Spleen (tissue), 11 donors: ENCODE measurements at regions not wholly inside any gene's neighbourhood (a gene's known extent, or its start where the extent isn't known, plus 50 kb on each side); places are given as distances from the start of the nearest gene placed in this dataset.

Experiments used
- DNase-seq: peaks from one replicate; pipeline ENCODE4 v3.0.0-alpha.2; 2020
- H3K27ac ChIP-seq, 8 donors: fragments of 200-600 bp; sonication (generic) in 7 of 8; 1 replicate in 4 of 8; 2 replicates in 4 of 8; pipeline versions ENCODE4 v1.5.0 to v1.8.0; 2016 to 2021; ENCODE audit warnings: inconsistent platforms in 4 of 8, mild to moderate bottlenecking in 4 of 8, moderate library complexity in 1 of 8
- H3K27me3 ChIP-seq, 7 donors: fragments of 200-600 bp; sonication (generic) in 6 of 7; replicated peaks in 1 of 7; 1 replicate in 4 of 7; 2 replicates in 3 of 7; pipeline versions ENCODE4 v1.5.0 to v1.8.0; 2016 to 2021; ENCODE audit warnings: inconsistent platforms in 3 of 7, mild to moderate bottlenecking in 1 of 7
- H3K36me3 ChIP-seq, 6 donors: fragments of 200-600 bp; sonication (generic) in 5 of 6; 1 replicate in 4 of 6; 2 replicates in 2 of 6; pipeline versions ENCODE4 v1.5.0 to v1.8.0; 2016 to 2021; ENCODE audit warnings: inconsistent platforms in 2 of 6
- H3K4me1 ChIP-seq, 6 donors: fragments of 200-600 bp; sonication (generic) in 5 of 6; 1 replicate in 3 of 6; 2 replicates in 3 of 6; pipeline versions ENCODE4 v1.5.0 to v1.8.0; 2016 to 2021; ENCODE audit warnings: inconsistent platforms in 3 of 6
- H3K4me3 ChIP-seq, 8 donors: fragments of 200-600 bp; sonication (generic) in 7 of 8; 1 replicate in 4 of 8; 2 replicates in 4 of 8; pipeline versions ENCODE4 v1.5.0 to v1.8.0; 2016 to 2021; ENCODE audit warnings: inconsistent platforms in 4 of 8, mild to moderate bottlenecking in 4 of 8, moderate library complexity in 2 of 8
- H3K9me3 ChIP-seq, 8 donors: fragments of 200-600 bp; sonication (generic) in 7 of 8; 1 replicate in 4 of 8; 2 replicates in 4 of 8; pipeline versions ENCODE4 v1.5.0 to v1.8.0; 2016 to 2021; ENCODE audit warnings: inconsistent platforms in 4 of 8
- CTCF ChIP-seq, 11 experiments: fragments of 200-600 bp in 7 of 11; fragments of 450-650 bp in 4 of 11; sonication (generic) in 4 of 11; IDR thresholded peaks in 8 of 11; conservative IDR thresholded peaks in 3 of 11; 1 replicate in 7 of 11; 2 replicates in 4 of 11; pipeline versions ENCODE4 v1.4.0 to v1.8.0; 2016 to 2021; ENCODE audit warnings: antibody characterized with exemption in 11 of 11, inconsistent platforms in 4 of 11, mild to moderate bottlenecking in 1 of 11
- POLR2A ChIP-seq, 3 donors: fragments of 450-650 bp; IDR thresholded peaks; one replicate each; pipeline ENCODE4 v1.5.1; 2017; ENCODE audit warnings: antibody characterized with exemption in 3 of 3, mild to moderate bottlenecking in 1 of 3
- POLR2AphosphoS5 ChIP-seq, 3 donors: sonication (generic); formaldehyde crosslinking; IDR thresholded peaks; one replicate each; pipeline ENCODE4 v1.5.1; 2017; ENCODE audit warnings: antibody characterized with exemption in 3 of 3
- WGBS, 5 donors: extraction: QIAGEN DNeasy Blood & Tissue Kit in 3 of 5; methylation state at CpG; one replicate each; pipeline versions ENCODE4 v1.1.5 to v1.1.7; 2013 to 2018; 5-methylcytosine and 5-hydroxymethylcytosine counted together
- intact Hi-C: fragments of 100-400 bp; cut with DNase I; formaldehyde crosslinking; loops from one replicate; pipeline ENCODE4 v1.15.0; 2023; ENCODE audit warnings: low total_unique reads
- donor health status: healthy with polysubstance abuse.
- donor health status: DM: no; HTN: no; CAD: no; lungs with moderate emphysema.
- donor health status: DM: no; HTN: no; CAD: no.
- donor health status: Bipolar disorder and iron deficiency.
- donor health status: healthy.
- donor health status: DM: no; HTN: no; CAD: no.
- donor health status: DM: yes; HTN: yes; CAD: no.

GRCh38 chr6:170013815-170014214 lies 262.4 kb downstream of the ERMARD start:
- TF ChIP-seq POLR2A (IDR thresholded peaks at IDR 0.05) (no peak), CTCF (IDR thresholded peaks at IDR 0.05 in 8 of 11, conservative IDR thresholded peaks at IDR 0.05 in 3 of 11) (no peak), POLR2AphosphoS5 (IDR thresholded peaks at IDR 0.05) (no peak)
- DNase-seq = no peak
- H3K4me3 ChIP-seq = no peak overlapping the region
- no peaks in the 10 kb centered on the region for H3K36me3 ChIP-seq
- peaks cover 0 to 64% (median 6%) of the 10 kb centered on the region in 7 donors for H3K27me3 ChIP-seq
- intact Hi-C loops = no loop called here
- peaks cover 10 to 31% (median 15%) of the 10 kb centered on the region in 6 donors for H3K4me1 ChIP-seq
- no peak overlapping the region for H3K27ac ChIP-seq
- H3K9me3 ChIP-seq = peaks cover 0 to 5% (median 0%) of the 10 kb centered on the region in 8 donors
- WGBS, 5 donors = 79 to 97% (median 90%) methylated on average over 2 of the region's 2 CpGs

- WGBS, 5 donors = 68 to 78% (median 71%) methylated on average over 2 of the region's 2 CpGs
- no peak for TF ChIP-seq POLR2AphosphoS5 (IDR thresholded peaks at IDR 0.05)
- TF ChIP-seq POLR2A (IDR thresholded peaks at IDR 0.05) = no peak
- TF ChIP-seq CTCF (IDR thresholded peaks at IDR 0.05 in 8 of 11, conservative IDR thresholded peaks at IDR 0.05 in 3 of 11) = no peak
- H3K36me3 ChIP-seq = no peaks in the 10 kb centered on the region
- peaks cover 10 to 21% (median 15%) of the 10 kb centered on the region in 6 donors for H3K4me1 ChIP-seq
- H3K4me3 ChIP-seq = no peak overlapping the region
- peaks cover 0 to 5% (median 0%) of the 10 kb centered on the region in 8 donors for H3K9me3 ChIP-seq
- intact Hi-C loops = no loop called here
- peak overlapping the region in 6 of 8 donors; percentile 28 to 78 (median 70) for H3K27ac ChIP-seq
- DNase-seq = no peak
- H3K27me3 ChIP-seq = peaks cover 0 to 75% (median 8%) of the 10 kb centered on the region in 7 donors
These were observed 260.6 kb downstream of the ERMARD start for GRCh38 chr6:170012037-170012330.

- peaks cover 0 to 5% (median 0%) of the 10 kb centered on the region in 8 donors for H3K9me3 ChIP-seq
- H3K4me1 ChIP-seq = peaks cover 10 to 21% (median 15%) of the 10 kb centered on the region in 6 donors
- intact Hi-C loops = no loop called here
- TF ChIP-seq POLR2AphosphoS5 (IDR thresholded peaks at IDR 0.05) (peak; percentile 76 to 92 (median 91)), CTCF (IDR thresholded peaks at IDR 0.05 in 8 of 11, conservative IDR thresholded peaks at IDR 0.05 in 3 of 11) (peak in 2 of 11 experiments; percentile 5 to 19), POLR2A (IDR thresholded peaks at IDR 0.05) (no peak)
- 45 to 60% (median 47%) methylated on average over 23 of the region's 23 CpGs for WGBS, 5 donors
- H3K27ac ChIP-seq = peak overlapping the region in 5 of 8 donors; percentile 65 to 78 (median 71)
- H3K27me3 ChIP-seq = peaks cover 0 to 78% (median 8%) of the 10 kb centered on the region in 7 donors
- no peaks in the 10 kb centered on the region for H3K36me3 ChIP-seq
- DNase-seq = no peak
- no peak overlapping the region for H3K4me3 ChIP-seq
These were observed 260.0 kb downstream of the ERMARD start for GRCh38 chr6:170011204-170012036.

GRCh38 chr6:170010665-170011203 lies 259.3 kb downstream of the ERMARD start:
- Histone ChIP-seq H3K27me3 (peaks cover 0 to 85% (median 5%) of the 10 kb centered on the region in 7 donors), H3K4me3 (no peak overlapping the region), H3K9me3 (peaks cover 0 to 5% (median 0%) of the 10 kb centered on the region in 8 donors), H3K4me1 (peaks cover 10 to 21% (median 15%) of the 10 kb centered on the region in 6 donors), H3K27ac (peak overlapping the region in 5 of 8 donors; percentile 65 to 78 (median 71)), H3K36me3 (no peaks in the 10 kb centered on the region)
- DNase-seq = no peak
- intact Hi-C loops = no loop called here
- TF ChIP-seq POLR2A (IDR thresholded peaks at IDR 0.05) (no peak), CTCF (IDR thresholded peaks at IDR 0.05 in 8 of 11, conservative IDR thresholded peaks at IDR 0.05 in 3 of 11) (no peak), POLR2AphosphoS5 (IDR thresholded peaks at IDR 0.05) (no peak)
- WGBS, 5 donors = 53 to 68% (median 61%) methylated on average over 12 to 13 of the region's 13 CpGs
